Tibial nerve (tissue), 4 donors: ENCODE measurements at regions not wholly inside any gene's neighbourhood (a gene's known extent, or its start where the extent isn't known, plus 50 kb on each side); places are given as distances from the start of the nearest gene placed in this dataset.

Experiments
- EP300 ChIP-seq, 2 donors: sonication (generic); formaldehyde crosslinking; IDR thresholded peaks; one replicate each; pipeline ENCODE4 v1.6.1; 2017; ENCODE audit warnings: antibody characterized with exemption in 2 of 2, mild to moderate bottlenecking in 1 of 2
- POLR2A ChIP-seq, 2 donors: fragments of 450-650 bp; IDR thresholded peaks; one replicate each; pipeline ENCODE4 v1.6.1; 2017; ENCODE audit warnings: antibody characterized with exemption in 2 of 2, mild to moderate bottlenecking in 2 of 2, moderate library complexity in 2 of 2
- TF ChIP-seq, protein P1 (sequence below), 5 experiments: fragments of 200-600 bp in 3 of 5; fragments of 450-650 bp in 2 of 5; sonication (generic) in 3 of 5; IDR thresholded peaks; one replicate each; pipeline ENCODE4 v1.5.1; 2016 to 2019; ENCODE audit warnings: antibody characterized with exemption in 5 of 5, mild to moderate bottlenecking in 3 of 5, moderate library complexity in 2 of 5

GRCh38 chr1:198015309-198015708 lies 98.1 kb downstream of the LHX9 start:
- TF ChIP-seq, protein P1, sequence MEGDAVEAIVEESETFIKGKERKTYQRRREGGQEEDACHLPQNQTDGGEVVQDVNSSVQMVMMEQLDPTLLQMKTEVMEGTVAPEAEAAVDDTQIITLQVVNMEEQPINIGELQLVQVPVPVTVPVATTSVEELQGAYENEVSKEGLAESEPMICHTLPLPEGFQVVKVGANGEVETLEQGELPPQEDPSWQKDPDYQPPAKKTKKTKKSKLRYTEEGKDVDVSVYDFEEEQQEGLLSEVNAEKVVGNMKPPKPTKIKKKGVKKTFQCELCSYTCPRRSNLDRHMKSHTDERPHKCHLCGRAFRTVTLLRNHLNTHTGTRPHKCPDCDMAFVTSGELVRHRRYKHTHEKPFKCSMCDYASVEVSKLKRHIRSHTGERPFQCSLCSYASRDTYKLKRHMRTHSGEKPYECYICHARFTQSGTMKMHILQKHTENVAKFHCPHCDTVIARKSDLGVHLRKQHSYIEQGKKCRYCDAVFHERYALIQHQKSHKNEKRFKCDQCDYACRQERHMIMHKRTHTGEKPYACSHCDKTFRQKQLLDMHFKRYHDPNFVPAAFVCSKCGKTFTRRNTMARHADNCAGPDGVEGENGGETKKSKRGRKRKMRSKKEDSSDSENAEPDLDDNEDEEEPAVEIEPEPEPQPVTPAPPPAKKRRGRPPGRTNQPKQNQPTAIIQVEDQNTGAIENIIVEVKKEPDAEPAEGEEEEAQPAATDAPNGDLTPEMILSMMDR (IDR thresholded peaks at IDR 0.05): no peak
- TF ChIP-seq EP300 (IDR thresholded peaks at IDR 0.05) (no peak), POLR2A (IDR thresholded peaks at IDR 0.05) (no peak)
